Gastrocnemius medialis (tissue), 4 donors: ENCODE measurements at regions not wholly inside any gene's neighbourhood (a gene's known extent, or its start where the extent isn't known, plus 50 kb on each side); places are given as distances from the start of the nearest gene placed in this dataset.

Experiments used
- ATAC-seq, 2 donors: fragments of 150-250 bp; one replicate each; pipeline ENCODE4 v1.9.1; 2016
- DNase-seq, 2 donors: peaks; one replicate each; pipeline ENCODE4 v3.0.0-alpha.2; 2019
- H3K27ac ChIP-seq, 4 donors: fragments of 200-600 bp; sonication (generic); 1 replicate in 1 of 4; 2 replicates in 3 of 4; pipeline ENCODE4 v1.5.1; 2016 to 2018; ENCODE audit warnings: mild to moderate bottlenecking in 2 of 4, moderate library complexity in 1 of 4
- H3K27me3 ChIP-seq, 3 donors: fragments of 200-600 bp; sonication (generic) in 2 of 3; 1 replicate in 1 of 3; 2 replicates in 2 of 3; pipeline versions ENCODE4 v1.5.1 to v1.6.0; 2016 to 2019; ENCODE audit warnings: mild to moderate bottlenecking in 1 of 3, moderate library complexity in 1 of 3
- H3K36me3 ChIP-seq, 2 donors: fragments of 200-600 bp; sonication (generic) in 1 of 2; one replicate each; pipeline ENCODE4 v1.5.1; 2017 to 2018
- H3K4me1 ChIP-seq, 2 donors: fragments of 200-600 bp; sonication (generic) in 1 of 2; one replicate each; pipeline ENCODE4 v1.5.1; 2016 to 2017; ENCODE audit warnings: mild to moderate bottlenecking in 2 of 2
- H3K4me3 ChIP-seq, 4 donors: fragments of 200-600 bp; sonication (generic) in 3 of 4; 1 replicate in 1 of 4; 2 replicates in 3 of 4; pipeline ENCODE4 v1.5.1; 2016 to 2019; ENCODE audit warnings: mild to moderate bottlenecking in 2 of 4
- H3K9me3 ChIP-seq, 3 donors: fragments of 200-600 bp; sonication (generic) in 2 of 3; 1 replicate in 1 of 3; 2 replicates in 2 of 3; pipeline ENCODE4 v1.5.1; 2016 to 2019
- POLR2A ChIP-seq, 2 donors: fragments of 450-650 bp; IDR thresholded peaks; one replicate each; pipeline ENCODE4 v1.6.1; 2017; ENCODE audit warnings: antibody characterized with exemption in 2 of 2, mild to moderate bottlenecking in 2 of 2, moderate library complexity in 2 of 2
- in situ Hi-C, 4 donors: fragments of 200-750 bp; cut with MboI; loops; one replicate each; pipeline versions ENCODE4 v1.15.0 to v1.8.0; 2017; ENCODE audit warnings: low sequenced_read_pairs in 4 of 4
- intact Hi-C: fragments of 100-400 bp; cut with DNase I; formaldehyde crosslinking; loops from one replicate; pipeline ENCODE4 v1.15.1; 2023; ENCODE audit warnings: low total_unique reads
- TF ChIP-seq, protein P1 (sequence below), 5 experiments: fragments of 450-650 bp in 3 of 5; fragments of 200-600 bp in 2 of 5; sonication (generic) in 2 of 5; IDR thresholded peaks in 4 of 5; conservative IDR thresholded peaks in 1 of 5; 1 replicate in 4 of 5; 2 replicates in 1 of 5; pipeline ENCODE4 v1.5.1; 2016 to 2019; ENCODE audit warnings: antibody characterized with exemption in 5 of 5, mild to moderate bottlenecking in 3 of 5, moderate library complexity in 3 of 5

DNA sequence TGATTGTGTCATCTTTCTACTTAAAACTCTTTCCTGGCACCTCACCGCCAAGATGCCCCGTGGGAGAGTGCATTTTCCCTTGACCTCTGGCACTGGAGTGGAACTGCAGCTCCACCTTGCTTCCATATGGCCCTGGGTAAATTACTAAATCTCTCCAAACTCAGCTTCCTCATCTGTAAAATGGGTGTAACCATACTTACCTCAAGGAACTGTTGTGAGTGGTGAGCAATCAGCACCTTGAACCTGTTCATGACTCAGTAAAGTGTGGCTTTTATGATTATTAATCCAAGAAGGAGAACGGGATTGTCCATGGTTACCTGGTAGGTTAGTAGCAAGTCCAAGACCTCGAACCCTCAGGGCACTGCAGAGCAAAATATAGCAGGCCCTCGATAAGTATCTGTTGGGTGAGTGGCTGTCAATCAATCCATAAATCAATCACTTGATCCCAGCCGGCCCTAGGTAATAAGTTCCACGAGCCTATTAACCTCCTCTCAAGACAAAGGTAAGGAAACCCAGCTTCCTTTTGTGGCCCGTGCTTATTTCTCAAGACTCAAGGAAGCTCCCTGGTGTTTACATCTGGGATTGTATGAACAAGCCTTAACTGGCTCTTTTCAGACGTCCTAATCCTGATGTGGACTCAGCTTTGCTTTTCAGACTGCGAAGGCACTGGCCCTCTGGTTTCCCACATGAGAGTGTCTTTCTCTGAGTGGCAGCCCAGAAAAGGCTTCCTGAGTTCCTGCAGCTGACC, 114.0 kb upstream of the GJB5 start:
- H3K9me3 ChIP-seq: no peaks in the 10 kb centered on the region
- DNase-seq (no peak), ATAC-seq (no peak)
- H3K27ac ChIP-seq: no peak overlapping the region
- no peak for TF ChIP-seq POLR2A (IDR thresholded peaks at IDR 0.05)
- TF ChIP-seq, protein P1, sequence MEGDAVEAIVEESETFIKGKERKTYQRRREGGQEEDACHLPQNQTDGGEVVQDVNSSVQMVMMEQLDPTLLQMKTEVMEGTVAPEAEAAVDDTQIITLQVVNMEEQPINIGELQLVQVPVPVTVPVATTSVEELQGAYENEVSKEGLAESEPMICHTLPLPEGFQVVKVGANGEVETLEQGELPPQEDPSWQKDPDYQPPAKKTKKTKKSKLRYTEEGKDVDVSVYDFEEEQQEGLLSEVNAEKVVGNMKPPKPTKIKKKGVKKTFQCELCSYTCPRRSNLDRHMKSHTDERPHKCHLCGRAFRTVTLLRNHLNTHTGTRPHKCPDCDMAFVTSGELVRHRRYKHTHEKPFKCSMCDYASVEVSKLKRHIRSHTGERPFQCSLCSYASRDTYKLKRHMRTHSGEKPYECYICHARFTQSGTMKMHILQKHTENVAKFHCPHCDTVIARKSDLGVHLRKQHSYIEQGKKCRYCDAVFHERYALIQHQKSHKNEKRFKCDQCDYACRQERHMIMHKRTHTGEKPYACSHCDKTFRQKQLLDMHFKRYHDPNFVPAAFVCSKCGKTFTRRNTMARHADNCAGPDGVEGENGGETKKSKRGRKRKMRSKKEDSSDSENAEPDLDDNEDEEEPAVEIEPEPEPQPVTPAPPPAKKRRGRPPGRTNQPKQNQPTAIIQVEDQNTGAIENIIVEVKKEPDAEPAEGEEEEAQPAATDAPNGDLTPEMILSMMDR (IDR thresholded peaks at IDR 0.05 in 4 of 5, conservative IDR thresholded peaks at IDR 0.05 in 1 of 5): no peak
- intact Hi-C loops: no loop called here
- no peaks in the 10 kb centered on the region for H3K27me3 ChIP-seq
- no peaks in the 10 kb centered on the region for H3K4me1 ChIP-seq
- in situ Hi-C loops: no loop called here
- H3K36me3 ChIP-seq: no peaks in the 10 kb centered on the region
- H3K4me3 ChIP-seq: no peak overlapping the region

DNA sequence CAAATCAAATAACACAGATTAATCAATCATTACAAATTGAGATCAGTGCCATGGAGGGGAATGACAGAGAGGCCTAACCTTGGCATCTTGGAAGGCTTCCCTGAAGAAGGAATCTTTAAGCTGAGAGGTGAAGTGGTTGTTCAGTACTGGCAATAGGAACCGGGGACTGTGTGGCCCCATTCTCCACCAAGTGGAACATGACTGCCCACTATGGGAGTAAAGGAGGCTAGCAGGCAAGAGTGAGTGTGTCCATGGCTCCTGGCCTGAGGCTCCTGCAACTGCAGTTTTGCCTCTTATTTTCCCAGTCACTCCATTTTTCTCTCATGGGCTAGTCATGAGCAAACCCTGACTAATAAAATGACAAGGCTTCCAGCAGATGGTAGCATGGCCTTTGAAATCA, 112.2 kb upstream of the GJB5 start:
- Histone ChIP-seq H3K9me3 (no peaks in the 10 kb centered on the region), H3K36me3 (no peaks in the 10 kb centered on the region), H3K27me3 (peaks cover under 1 to 5% (median 5%) of the 10 kb centered on the region in 3 donors), H3K27ac (no peak overlapping the region), H3K4me1 (no peaks in the 10 kb centered on the region), H3K4me3 (no peak overlapping the region)
- ATAC-seq (no peak), DNase-seq (no peak)
- TF ChIP-seq, protein P1 (IDR thresholded peaks at IDR 0.05 in 4 of 5, conservative IDR thresholded peaks at IDR 0.05 in 1 of 5): no peak
- no peak for TF ChIP-seq POLR2A (IDR thresholded peaks at IDR 0.05)
- intact Hi-C loops (no loop called here), in situ Hi-C loops (no loop called here)

DNA sequence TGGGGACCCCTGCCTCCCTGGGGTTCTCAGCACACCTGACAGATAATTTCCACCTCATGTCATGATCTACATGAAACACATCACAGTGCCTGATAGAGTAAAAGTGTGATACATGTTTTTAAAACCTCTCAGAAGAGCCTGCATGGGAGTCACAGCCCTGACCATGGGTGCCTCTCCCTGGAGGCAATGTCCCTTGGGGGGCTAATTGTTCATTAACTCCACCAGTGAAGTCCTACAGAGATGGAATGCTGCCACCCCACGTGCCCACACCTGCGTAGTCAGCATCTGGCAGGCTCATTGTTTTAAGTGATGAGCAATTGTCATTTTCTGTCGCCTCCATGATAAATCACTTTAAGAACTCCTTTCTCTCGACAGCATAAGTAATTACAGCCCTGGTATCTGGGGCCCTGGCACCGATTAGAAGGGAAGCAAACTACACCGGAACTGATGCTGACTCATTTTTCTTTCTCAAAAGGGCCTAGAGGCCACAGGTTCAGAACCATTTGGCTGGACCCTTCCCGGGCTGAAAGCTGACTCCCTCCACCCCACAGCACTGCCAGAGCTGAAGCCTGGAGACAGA, 109.6 kb upstream of the GJB5 start:
- Histone ChIP-seq H3K27me3 (peaks cover 6 to 16% (median 9%) of the 10 kb centered on the region in 3 donors), H3K9me3 (no peaks in the 10 kb centered on the region), H3K4me3 (no peak overlapping the region), H3K36me3 (no peaks in the 10 kb centered on the region), H3K27ac (no peak overlapping the region), H3K4me1 (no peaks in the 10 kb centered on the region)
- in situ Hi-C loops (no loop called here), intact Hi-C loops (no loop called here)
- no peak for ATAC-seq
- TF ChIP-seq POLR2A (IDR thresholded peaks at IDR 0.05): no peak
- TF ChIP-seq, protein P1 (IDR thresholded peaks at IDR 0.05 in 4 of 5, conservative IDR thresholded peaks at IDR 0.05 in 1 of 5): no peak
- no peak for DNase-seq

DNA sequence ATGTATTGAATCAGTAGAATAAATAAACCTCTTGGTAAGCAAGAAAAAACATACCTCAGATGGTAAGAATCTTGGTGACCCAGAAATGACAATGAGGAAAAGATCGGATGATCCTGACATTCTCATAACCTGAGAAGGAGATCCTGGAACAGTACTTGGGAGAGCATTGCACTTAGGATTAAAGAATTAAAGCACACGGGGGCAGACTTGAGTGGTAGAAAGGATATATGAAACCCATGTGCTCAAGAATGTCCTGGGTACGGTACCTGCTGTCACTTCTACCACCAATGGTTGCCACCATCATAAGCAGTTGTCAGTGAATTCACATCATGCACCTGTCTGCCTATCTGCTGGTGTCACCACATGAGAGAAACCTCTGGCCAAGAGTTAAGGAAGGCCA, 108.9 kb upstream of the GJB5 start:
- in situ Hi-C loops (no loop called here), intact Hi-C loops (no loop called here)
- Histone ChIP-seq H3K36me3 (no peaks in the 10 kb centered on the region), H3K4me1 (no peaks in the 10 kb centered on the region), H3K27me3 (peaks cover 6 to 16% (median 9%) of the 10 kb centered on the region in 3 donors), H3K27ac (no peak overlapping the region), H3K9me3 (no peaks in the 10 kb centered on the region), H3K4me3 (no peak overlapping the region)
- TF ChIP-seq, protein P1 (IDR thresholded peaks at IDR 0.05 in 4 of 5, conservative IDR thresholded peaks at IDR 0.05 in 1 of 5): no peak
- TF ChIP-seq POLR2A (IDR thresholded peaks at IDR 0.05): no peak
- ATAC-seq: no peak
- no peak for DNase-seq
